GM21529 (cell line): ENCODE measurements at regions not wholly inside any gene's neighbourhood (a gene's known extent, or its start where the extent isn't known, plus 50 kb on each side); places are given as distances from the start of the nearest gene placed in this dataset.
"Not testable (repeated sequence)": the region's sequence is repeated elsewhere in the genome, so short reads cannot be mapped to it uniquely, and the experiment has no call there.

ENCODE experiments used
- ATAC-seq: cut with Tn5 transposase; IDR thresholded peaks from one replicate; pipeline ENCODE4 v1.9.1; 2021; ENCODE audit not compliant: unreplicated experiment

DNA sequence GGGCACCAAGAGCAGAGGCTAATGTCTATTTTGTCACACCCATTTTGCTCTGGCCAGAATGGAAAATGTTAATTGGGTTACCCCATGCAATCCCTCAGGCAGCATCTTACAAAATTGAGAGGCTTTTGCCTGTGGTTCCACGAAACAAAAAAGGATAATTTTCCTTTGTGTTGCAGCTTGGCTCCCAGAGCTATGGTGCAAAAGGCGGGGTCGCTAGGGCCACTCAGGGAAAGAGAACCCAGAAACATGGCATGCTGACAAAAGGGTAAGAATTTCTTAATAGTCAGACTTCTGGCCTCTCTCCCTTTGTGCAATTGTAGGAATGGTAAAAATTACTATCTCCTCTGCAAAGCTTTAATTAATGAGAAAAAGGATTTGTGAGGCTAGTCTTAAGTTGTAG is 119.6 kb upstream of the BANK1 start:
- ATAC-seq, result no peak

DNA sequence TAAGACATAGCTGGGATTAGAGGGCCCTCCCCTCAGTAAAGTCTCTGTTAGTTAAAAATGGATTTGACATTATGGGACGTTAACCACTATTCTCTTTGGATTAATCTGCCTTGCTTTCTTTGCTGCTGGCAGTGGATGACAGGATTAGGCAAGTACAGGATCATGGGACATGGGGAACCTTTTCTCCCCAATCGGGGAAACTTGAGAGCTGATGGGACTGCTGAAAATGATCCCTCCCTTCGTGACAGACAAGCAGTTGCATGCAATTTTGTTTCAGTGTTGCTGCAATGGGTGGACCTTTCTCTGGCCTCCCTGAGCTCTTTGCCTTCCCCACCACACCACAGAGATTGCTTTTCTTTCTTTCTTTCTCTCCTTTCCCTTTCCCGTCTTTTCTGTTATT is 120.2 kb upstream of the BANK1 start:
- ATAC-seq, result no peak

GRCh38 chr4:101669832-101670188 is 120.7 kb upstream of the BANK1 start:
- ATAC-seq, result no peak

- ATAC-seq, result no peak
Measured at GRCh38 chr4:101669138-101669831, 121.2 kb upstream of the BANK1 start.

- ATAC-seq, result no peak
Measured at GRCh38 chr4:101667348-101667747, 123.2 kb upstream of the BANK1 start.

GRCh38 chr4:101660607-101661006 is 129.9 kb upstream of the BANK1 start:
- ATAC-seq, result no peak

DNA sequence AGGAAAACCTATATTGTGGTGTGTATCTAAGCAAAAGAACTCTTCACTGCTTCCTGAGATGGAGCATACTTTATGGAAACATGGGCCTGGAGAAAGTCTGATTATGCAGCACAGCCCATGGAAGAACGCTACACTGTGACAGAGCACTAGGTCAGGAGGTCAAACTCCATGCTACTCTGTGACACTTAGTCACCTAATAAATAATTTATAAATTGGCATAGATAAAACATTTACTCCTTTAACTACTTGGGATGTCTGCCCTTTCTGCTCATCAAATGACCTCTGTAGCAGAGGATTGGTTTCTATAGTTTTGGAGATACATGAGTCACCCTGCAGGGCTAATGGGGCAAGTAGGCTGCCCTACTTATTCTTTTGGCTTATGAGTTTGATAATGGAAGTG is 134.7 kb upstream of the BANK1 start:
- no peak for ATAC-seq

GRCh38 chr4:101655005-101655404 is 135.5 kb upstream of the BANK1 start:
- no peak for ATAC-seq

- ATAC-seq, result no peak
Measured at GRCh38 chr4:101651778-101652177, 138.8 kb upstream of the BANK1 start.

GRCh38 chr4:101649790-101650515 is 140.6 kb upstream of the BANK1 start:
- ATAC-seq, result no peak

GRCh38 chr4:101647710-101648034 is 142.9 kb upstream of the BANK1 start:
- no peak for ATAC-seq

DNA sequence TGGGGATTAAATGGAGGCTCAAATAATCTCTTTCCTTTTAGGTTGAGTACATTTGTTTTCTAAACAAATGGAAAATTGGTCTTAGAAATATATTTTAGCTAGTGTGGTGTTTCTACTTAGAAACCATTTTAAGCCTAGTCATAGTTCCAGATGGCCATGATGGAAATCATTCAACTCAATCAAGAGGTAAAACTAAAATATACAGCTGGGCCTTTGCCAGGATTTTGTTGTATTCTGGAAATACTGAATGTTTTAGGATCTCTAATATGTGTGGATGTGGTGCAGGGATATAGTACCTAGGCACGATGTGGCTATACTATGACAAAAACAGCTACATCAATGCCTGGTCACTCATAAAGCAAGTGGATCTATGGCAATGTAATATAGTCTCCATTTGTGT is 146.0 kb upstream of the BANK1 start:
- ATAC-seq, result no peak

GRCh38 chr4:101643186-101643837 is 147.2 kb upstream of the BANK1 start:
- ATAC-seq, result no peak

DNA sequence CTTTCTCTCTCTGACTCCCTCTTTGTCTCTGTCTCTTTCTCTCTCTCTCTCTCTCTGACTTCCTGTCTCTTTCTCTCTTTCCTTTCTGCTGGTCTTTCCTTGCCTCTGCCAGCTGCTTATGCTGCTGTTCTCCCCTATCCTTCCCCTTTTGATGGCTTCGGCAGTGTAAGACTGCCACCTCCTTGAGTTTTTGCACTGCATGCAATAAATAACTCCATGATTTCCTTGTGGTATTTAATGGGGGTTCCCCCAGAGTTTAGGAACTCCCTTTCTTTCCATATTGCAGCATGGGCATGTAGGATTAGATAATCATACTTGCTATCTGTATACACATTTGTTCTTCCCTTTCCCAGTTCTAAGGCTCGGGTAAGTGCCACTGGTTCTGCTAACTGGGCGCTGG is 157.8 kb upstream of the BANK1 start:
- ATAC-seq, result not testable (repeated sequence)

DNA sequence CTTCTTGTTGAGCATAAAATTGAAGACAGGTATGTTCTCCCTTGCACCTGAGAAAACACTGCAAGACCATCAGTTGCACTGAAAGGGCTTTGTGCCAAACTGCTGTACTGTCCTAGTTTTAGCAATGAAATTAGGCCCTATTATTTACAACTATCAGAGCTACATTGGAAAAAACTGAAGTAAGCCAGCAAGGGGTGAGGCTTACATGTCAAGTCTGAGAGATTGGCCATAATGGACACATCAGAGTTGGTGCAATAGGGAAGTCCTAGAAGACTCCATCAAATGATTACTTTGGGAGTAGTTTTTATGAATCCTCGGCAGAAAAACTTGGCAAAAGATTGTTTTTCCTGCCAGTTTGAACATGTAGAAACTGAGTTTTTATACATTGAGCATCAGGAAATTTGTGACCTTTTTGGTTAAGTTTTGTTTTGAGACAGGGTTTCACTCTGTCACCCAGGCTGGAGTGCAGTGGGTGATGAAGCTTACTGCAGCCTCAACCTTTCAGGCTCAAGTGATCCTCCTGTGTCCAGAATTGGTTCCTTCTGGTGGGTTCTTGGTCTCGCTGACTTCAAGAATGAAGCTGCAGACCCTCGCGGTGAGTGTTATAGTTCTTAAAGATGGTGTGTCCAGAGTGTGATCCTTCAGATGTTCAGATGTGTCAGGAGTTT is 160.1 kb upstream of the BANK1 start:
- no peak for ATAC-seq

DNA sequence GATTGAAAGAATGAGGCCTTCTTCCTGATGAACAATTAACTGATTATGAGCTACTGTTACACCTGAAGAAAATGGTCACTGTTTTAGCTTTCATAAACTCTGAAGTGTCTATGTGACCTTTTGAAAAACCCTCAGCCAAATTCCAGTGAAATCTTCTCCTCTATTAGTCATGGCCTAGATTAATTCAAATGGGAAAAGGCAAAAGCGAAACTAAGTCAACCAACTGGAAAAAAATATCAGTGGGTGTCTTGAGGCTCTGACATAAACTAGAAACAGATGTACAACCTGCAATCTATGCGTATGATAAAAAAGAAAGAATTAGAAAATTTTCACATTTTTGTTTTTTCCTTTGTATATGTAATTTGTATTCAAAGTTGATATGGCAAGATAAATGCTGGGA is 169.4 kb upstream of the BANK1 start:
- no peak for ATAC-seq

DNA sequence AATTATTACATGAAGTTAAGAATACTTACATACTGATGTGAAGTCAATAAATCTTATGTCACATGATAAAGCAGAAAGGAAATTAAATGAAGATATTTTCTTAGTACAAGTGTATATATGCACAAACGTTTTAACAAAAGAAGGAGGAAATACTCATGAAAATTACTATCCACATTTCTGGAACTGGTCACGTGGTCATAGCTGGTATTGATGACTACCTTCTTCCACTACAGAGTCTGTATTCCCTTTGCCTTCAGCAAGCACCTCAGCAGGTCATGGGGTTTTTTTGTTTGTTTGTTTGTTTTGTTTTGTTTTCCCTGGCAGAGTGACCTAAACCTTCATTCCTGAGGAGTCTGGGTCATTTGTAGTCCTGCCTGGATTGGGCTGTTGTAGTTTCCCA is 174.9 kb upstream of the BANK1 start:
- ATAC-seq, result no peak

GRCh38 chr4:101606989-101607388 is 183.5 kb upstream of the BANK1 start:
- ATAC-seq, result not testable (repeated sequence)

DNA sequence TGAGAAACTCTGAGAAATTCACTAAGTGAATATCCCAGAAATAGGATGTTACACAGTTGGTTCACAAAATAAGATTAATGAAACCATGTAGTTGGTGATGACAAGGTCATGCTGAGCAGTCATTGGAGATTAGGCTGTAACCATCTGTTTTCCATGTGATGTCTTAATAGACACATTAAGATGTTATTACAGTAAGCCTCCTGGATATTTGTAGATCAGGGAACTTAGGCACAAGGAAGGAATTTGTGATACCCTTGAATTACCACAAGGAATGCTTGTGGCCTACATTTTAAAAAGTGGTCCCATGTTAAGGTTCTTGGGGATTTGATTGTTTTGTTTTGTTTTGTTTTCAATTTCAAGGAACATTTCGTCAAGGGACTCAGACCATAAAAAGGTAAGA is 185.6 kb upstream of the BANK1 start:
- ATAC-seq, result no peak

- ATAC-seq, result no peak
Measured at GRCh38 chr4:101600287-101600686, 190.2 kb upstream of the BANK1 start.

DNA sequence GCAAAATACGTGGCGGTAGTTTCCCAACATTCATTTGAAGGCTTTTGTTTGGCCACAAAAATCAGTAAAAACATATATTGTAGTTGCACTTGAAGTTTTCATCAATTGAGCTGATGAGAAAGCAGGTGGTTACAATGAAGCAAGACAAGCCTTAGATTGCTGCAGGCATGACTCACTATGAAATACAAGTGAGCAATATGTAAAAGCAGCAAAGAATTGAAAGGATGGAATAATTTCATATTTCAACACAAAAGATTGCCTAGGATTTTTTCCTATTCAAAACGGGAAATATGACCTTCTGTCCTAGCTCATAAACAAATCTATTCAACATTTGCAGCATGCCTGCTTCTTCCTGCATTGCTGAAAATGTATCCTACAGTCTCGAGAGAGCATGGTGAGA is 190.9 kb upstream of the BANK1 start:
- ATAC-seq, result no peak
